HG02678 (cell line): ENCODE measurements at regions not wholly inside any gene's neighbourhood (a gene's known extent, or its start where the extent isn't known, plus 50 kb on each side); places are given as distances from the start of the nearest gene placed in this dataset.

Experiments used
- ATAC-seq: cut with Tn5 transposase; IDR thresholded peaks from one replicate; pipeline ENCODE4 v1.9.1; 2021; ENCODE audit warnings: mild to moderate bottlenecking, moderate library complexity; ENCODE audit not compliant: unreplicated experiment

GRCh38 chr2:15874854-15875804 lies 65.2 kb upstream of the MYCN start:
- no peak for ATAC-seq

- no peak for ATAC-seq
Measured at GRCh38 chr2:15875969-15876705, 64.2 kb upstream of the MYCN start.

GRCh38 chr2:15880226-15881119 lies 59.9 kb upstream of the MYCN start:
- ATAC-seq = no peak

GRCh38 chr2:15881120-15881433 lies 59.3 kb upstream of the MYCN start:
- no peak for ATAC-seq

GRCh38 chr2:15881676-15882075 lies 58.7 kb upstream of the MYCN start:
- ATAC-seq = no peak

GRCh38 chr2:15882761-15883497 lies 57.4 kb upstream of the MYCN start:
- no peak for ATAC-seq

- ATAC-seq = no peak
Measured at GRCh38 chr2:15883684-15884083, 56.7 kb upstream of the MYCN start.

- no peak for ATAC-seq
Measured at GRCh38 chr2:15884790-15885189, 55.6 kb upstream of the MYCN start.

GRCh38 chr2:15886231-15886630 lies 54.1 kb upstream of the MYCN start:
- no peak for ATAC-seq

GRCh38 chr2:15889442-15890123 lies 50.8 kb upstream of the MYCN start:
- ATAC-seq = no peak

- no peak for ATAC-seq
Measured at GRCh38 chr2:15890124-15890754, 50.1 kb upstream of the MYCN start.
